ENCODE measurements at regions not wholly inside any gene's neighbourhood (a gene's known extent, or its start where the extent isn't known, plus 50 kb on each side); places are given as distances from the start of the nearest gene placed in this dataset.

DNA sequence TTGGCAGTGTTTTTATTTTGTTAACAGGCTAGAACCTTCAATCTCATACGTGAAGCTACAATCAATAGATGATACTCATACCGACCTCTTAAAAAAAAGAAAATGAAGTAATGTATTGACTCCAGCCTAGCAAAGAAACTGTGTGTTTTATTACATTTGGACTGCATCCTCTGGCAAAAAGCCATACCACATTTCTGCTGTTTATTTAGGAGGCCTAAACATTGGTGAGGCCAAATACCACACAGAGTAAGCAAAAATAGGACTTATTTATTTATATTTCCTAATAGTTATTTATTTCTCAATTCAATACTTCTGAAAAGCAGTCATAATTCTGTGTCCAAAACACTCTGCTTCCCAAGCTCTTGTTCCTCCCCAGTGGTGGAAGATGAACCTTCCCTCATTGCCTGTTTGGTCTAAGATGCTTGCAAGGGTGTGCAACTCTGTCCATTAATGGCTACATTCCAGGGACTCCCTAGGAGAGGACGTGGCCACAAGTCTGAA lies 398.8 kb upstream of the KLF6 start:
- Histone ChIP-seq H3K4me1 (ENCODE audit: insufficient read depth, low read length) (no peaks in the 10 kb centered on the region), H3K56ac (ENCODE audit: insufficient read length, low read depth, low read length) (no peak overlapping the region), H2BK5ac (ENCODE audit: insufficient read length, low read length) (no peak overlapping the region), H4K5ac (ENCODE audit: insufficient read length, low read depth, low read length) (no peak overlapping the region), H3K79me2 (ENCODE audit: insufficient read depth, low read length) (no peaks in the 10 kb centered on the region), H2BK20ac (ENCODE audit: low read depth, low read length, poor library complexity, severe bottlenecking) (no peak overlapping the region), H3K27me3 (ENCODE audit: insufficient read depth, low read length) (no peaks in the 10 kb centered on the region), H3K9me3 (ENCODE audit: control insufficient read depth, low read depth, low read length) (no peaks in the 10 kb centered on the region), H3T11ph (ENCODE audit: low read length) (no peak overlapping the region), H3K14ac (ENCODE audit: insufficient read depth, low read length) (no peak overlapping the region), H2AFZ (ENCODE audit: low read length) (no peak overlapping the region), H2BK120ac (ENCODE audit: low read depth, low read length, poor library complexity, severe bottlenecking) (no peak overlapping the region), H3K27ac (ENCODE audit: insufficient read length, low read depth, low read length) (no peak overlapping the region), H3K23me2 (ENCODE audit: insufficient read length, low read depth, low read length, poor library complexity, severe bottlenecking) (no peaks in the 10 kb centered on the region), H3K18ac (ENCODE audit: insufficient read length, low read depth, low read length) (no peak overlapping the region), H3K4ac (ENCODE audit: low read depth, low read length) (no peak overlapping the region), H4K91ac (ENCODE audit: insufficient read length, low read depth, low read length) (no peak overlapping the region), H2BK15ac (ENCODE audit: low read depth, low read length) (no peak overlapping the region), H2AK5ac (ENCODE audit: insufficient read length, low read length) (no peak overlapping the region), H2BK12ac (ENCODE audit: insufficient read length, low read depth, low read length) (no peak overlapping the region), H3K23ac (ENCODE audit: insufficient read length, low read depth, low read length) (no peak overlapping the region), H4K8ac (replicated peaks; ENCODE audit: insufficient read length, low read depth, low read length) (no peak overlapping the region), H3K4me2 (ENCODE audit: insufficient read depth, insufficient read length, low read length) (no peak overlapping the region), H3K79me1 (ENCODE audit: insufficient read depth, low read depth, low read length, poor library complexity, severe bottlenecking) (no peaks in the 10 kb centered on the region), H3K9ac (ENCODE audit: extremely low read depth, insufficient read length, low read length) (no peak overlapping the region), H4K20me1 (ENCODE audit: control insufficient read depth, insufficient read depth, insufficient read length) (no peaks in the 10 kb centered on the region)
- no peak overlapping the region for H3K4me3 Mint-ChIP-seq
- WGBS (ENCODE audit: extremely low coverage, insufficient read length, low lambda C conversion rate): no CpG with 5 or more reads among the region's 3 CpGs
- no peak for DNase-seq
- H3K9me3 Mint-ChIP-seq: no peaks in the 10 kb centered on the region
- TF ChIP-seq, protein P1, sequence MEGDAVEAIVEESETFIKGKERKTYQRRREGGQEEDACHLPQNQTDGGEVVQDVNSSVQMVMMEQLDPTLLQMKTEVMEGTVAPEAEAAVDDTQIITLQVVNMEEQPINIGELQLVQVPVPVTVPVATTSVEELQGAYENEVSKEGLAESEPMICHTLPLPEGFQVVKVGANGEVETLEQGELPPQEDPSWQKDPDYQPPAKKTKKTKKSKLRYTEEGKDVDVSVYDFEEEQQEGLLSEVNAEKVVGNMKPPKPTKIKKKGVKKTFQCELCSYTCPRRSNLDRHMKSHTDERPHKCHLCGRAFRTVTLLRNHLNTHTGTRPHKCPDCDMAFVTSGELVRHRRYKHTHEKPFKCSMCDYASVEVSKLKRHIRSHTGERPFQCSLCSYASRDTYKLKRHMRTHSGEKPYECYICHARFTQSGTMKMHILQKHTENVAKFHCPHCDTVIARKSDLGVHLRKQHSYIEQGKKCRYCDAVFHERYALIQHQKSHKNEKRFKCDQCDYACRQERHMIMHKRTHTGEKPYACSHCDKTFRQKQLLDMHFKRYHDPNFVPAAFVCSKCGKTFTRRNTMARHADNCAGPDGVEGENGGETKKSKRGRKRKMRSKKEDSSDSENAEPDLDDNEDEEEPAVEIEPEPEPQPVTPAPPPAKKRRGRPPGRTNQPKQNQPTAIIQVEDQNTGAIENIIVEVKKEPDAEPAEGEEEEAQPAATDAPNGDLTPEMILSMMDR (conservative IDR thresholded peaks at IDR 0.05): no peak
- no peak overlapping the region for H3K27ac Mint-ChIP-seq
- no peaks in the 10 kb centered on the region for H3K27me3 Mint-ChIP-seq (ENCODE audit: low read depth)
- no peaks in the 10 kb centered on the region for H3K36me3 Mint-ChIP-seq (ENCODE audit: insufficient read depth in 1 of 3, low read depth in 3 of 3)
- peaks cover 4% of the 10 kb centered on the region in 2 experiments for H3K4me1 Mint-ChIP-seq
